22Rv1 (cell line): ENCODE measurements at regions not wholly inside any gene's neighbourhood (a gene's known extent, or its start where the extent isn't known, plus 50 kb on each side); places are given as distances from the start of the nearest gene placed in this dataset.

Source experiments
- H3K27ac ChIP-seq: fragments of 450-650 bp; 2 replicates; pipeline ENCODE4 v1.5.1; 2017
- ZFX ChIP-seq: fragments of 450-650 bp; IDR thresholded peaks from 2 replicates; pipeline ENCODE4 v1.6.1; 2017; ENCODE audit warnings: antibody characterized with exemption, borderline replicate concordance
- TF ChIP-seq, protein P1 (sequence below): fragments of 450-650 bp; IDR thresholded peaks from 2 replicates; pipeline ENCODE4 v1.5.1; 2017; ENCODE audit warnings: mild to moderate bottlenecking

DNA sequence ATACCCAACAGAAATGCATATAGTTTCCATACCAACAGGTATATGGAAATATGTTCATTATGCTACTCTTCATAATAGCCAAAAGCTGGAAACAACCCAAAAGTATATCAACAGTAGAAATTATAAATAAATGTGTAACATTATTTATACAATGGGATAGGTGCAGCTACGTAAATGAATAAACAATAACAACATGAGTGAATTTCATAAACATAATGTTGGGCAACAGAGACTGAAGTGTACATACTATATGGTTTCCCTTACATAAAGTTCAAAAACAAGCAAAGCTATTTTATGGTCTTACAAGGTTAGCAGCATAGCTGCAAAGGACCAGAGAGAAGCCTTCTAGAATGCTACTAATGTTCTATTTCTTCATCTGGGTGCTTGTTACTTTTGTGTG is 305.0 kb downstream of the INSC start:
- no peak for TF ChIP-seq ZFX
- TF ChIP-seq, protein P1, sequence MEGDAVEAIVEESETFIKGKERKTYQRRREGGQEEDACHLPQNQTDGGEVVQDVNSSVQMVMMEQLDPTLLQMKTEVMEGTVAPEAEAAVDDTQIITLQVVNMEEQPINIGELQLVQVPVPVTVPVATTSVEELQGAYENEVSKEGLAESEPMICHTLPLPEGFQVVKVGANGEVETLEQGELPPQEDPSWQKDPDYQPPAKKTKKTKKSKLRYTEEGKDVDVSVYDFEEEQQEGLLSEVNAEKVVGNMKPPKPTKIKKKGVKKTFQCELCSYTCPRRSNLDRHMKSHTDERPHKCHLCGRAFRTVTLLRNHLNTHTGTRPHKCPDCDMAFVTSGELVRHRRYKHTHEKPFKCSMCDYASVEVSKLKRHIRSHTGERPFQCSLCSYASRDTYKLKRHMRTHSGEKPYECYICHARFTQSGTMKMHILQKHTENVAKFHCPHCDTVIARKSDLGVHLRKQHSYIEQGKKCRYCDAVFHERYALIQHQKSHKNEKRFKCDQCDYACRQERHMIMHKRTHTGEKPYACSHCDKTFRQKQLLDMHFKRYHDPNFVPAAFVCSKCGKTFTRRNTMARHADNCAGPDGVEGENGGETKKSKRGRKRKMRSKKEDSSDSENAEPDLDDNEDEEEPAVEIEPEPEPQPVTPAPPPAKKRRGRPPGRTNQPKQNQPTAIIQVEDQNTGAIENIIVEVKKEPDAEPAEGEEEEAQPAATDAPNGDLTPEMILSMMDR = no peak
- no peak overlapping the region for H3K27ac ChIP-seq

DNA sequence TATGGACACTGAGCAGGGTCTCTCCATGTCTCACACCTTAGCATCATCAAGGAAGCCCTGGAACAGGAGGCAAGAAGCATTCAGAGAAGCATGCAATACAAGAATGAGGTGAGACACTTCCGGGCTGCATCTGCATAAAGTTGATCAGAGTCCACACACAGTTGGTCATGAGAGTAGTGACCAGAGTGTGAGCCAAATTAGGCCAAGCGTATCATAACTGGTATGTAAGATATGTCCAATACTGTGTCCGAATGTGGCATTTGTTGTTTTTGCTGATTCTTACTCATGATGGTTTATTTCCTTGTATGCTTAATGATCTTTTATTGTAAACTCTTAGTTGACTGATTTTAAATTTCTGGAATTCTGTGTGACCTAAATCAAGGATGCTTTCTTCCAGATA is 315.7 kb downstream of the INSC start:
- no peak overlapping the region for H3K27ac ChIP-seq
- TF ChIP-seq ZFX = no peak
- TF ChIP-seq, protein P1 = no peak

DNA sequence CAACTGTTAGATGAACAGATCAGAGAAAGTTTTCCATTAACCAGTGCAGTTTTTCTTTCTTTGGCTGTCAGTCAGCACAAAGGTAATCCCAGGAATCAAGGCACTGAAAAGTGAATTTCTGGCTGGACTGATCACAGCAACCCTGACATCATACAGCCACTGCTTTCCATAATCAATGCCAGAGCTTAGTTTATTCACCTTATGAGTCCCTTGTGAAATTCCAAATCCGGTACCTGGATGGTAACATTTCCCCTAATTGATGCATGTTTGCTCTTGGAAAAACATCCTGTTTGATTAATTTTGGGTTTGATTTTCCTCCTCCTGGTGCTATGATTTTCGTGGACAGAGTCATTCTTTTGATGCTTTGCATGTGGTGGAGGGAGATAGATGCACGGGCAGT is 319.8 kb downstream of the INSC start:
- no peak overlapping the region for H3K27ac ChIP-seq
- no peak for TF ChIP-seq ZFX
- TF ChIP-seq, protein P1 = no peak

DNA sequence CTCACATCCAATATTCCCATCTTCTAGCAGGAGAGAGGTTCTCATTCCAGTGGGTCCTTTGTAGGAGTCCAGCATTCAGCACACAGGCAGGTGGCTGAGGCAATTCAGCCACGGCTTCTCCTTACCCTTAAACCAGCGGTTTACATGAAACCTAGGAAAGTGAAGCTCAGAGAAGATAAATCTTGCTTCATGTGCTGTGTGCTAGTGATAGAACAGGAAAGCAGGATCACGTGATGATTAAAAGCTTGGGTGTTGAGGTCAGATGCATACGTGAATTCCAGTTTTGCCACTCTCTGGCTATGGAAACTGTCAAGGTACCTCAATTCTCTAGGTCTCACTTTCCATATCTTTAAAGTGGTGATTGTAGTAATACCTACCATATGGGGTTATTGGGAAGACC is 331.6 kb downstream of the INSC start:
- no peak for TF ChIP-seq ZFX
- TF ChIP-seq, protein P1 = no peak
- H3K27ac ChIP-seq = no peak overlapping the region

DNA sequence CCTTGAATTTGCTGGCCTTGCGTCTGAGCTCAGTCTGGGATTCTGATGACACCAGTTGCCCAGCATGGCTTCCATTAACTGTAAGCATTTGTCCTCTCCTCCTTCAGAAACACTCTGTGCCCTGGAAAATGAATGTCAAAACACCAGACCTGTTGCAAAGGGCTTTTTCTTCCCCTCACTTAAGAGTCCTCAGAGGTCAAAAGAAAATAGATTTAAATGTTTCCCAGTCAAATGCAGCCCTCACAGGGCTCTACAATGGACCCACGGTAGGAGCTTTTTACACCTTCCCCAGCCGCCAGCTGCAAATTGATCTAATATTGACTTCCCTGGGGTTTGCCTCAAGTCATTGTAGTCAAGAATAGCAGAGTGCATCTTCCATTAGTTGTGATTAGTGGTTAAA is 332.2 kb downstream of the INSC start:
- no peak for TF ChIP-seq ZFX
- TF ChIP-seq, protein P1 = no peak
- H3K27ac ChIP-seq = no peak overlapping the region

DNA sequence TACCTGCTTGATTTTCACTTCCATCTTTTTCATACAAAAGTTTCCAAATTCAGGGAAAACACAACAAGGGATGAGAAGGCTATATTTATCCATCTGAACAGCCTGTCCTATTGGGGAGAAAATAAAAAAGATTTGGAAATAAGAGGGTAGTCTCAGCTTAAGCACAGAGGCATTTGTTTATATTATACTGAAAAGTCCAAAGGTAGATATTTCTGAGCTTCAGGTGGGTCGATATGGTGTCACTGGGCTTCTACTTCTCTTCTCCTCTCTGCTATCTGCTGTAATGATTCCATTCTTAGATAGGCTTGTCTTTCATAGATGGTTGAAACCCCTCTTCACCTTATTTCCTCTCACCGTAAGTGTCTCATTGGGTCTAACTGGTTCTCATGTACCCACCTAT is 337.0 kb downstream of the INSC start:
- TF ChIP-seq ZFX = no peak
- TF ChIP-seq, protein P1 = no peak
- H3K27ac ChIP-seq = no peak overlapping the region

DNA sequence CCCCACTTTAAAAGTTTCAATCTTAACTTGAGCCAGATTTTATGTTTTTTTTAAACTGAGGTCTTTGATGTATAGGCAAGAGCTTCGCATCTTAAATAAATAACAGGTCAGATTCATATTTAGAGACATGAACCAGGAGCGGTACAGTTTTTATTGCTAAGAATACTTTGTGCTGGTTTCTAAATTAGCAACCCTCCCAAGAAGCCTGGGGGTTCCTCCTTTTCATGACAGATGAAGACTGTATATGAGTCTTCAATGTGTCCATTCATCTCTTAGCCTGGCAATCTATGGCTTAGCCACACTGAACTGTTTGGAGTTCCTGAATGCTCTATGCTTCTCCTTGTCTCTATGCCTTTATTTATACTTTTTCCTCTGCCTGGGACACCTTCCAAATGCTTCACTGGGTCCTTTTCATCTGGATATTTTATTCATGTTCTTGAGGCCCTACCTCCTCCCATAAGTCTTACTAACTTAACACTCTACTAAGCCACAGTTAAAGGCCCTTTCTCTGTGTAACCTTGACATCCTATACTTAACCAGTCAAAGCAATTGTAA is 338.6 kb downstream of the INSC start:
- TF ChIP-seq ZFX = no peak
- TF ChIP-seq, protein P1 = no peak
- no peak overlapping the region for H3K27ac ChIP-seq
